Lower leg skin (tissue), 4 donors: ENCODE measurements at regions not wholly inside any gene's neighbourhood (a gene's known extent, or its start where the extent isn't known, plus 50 kb on each side); places are given as distances from the start of the nearest gene placed in this dataset.

Source experiments
- DNase-seq, 2 donors: peaks; one replicate each; pipeline ENCODE4 v3.0.0-alpha.2; 2019; ENCODE audit warnings: low spot score in 2 of 2
- H3K4me3 ChIP-seq: fragments of 200-600 bp; sonication (generic); 2 replicates; pipeline ENCODE4 v1.5.1; 2017; ENCODE audit warnings: mild to moderate bottlenecking, low read depth; ENCODE audit not compliant: poor library complexity, severe bottlenecking
- POLR2A ChIP-seq, 2 donors: fragments of 450-650 bp; IDR thresholded peaks; one replicate each; pipeline ENCODE4 v1.6.1; 2016 to 2017; ENCODE audit warnings: antibody characterized with exemption in 2 of 2, mild to moderate bottlenecking in 1 of 2, moderate library complexity in 1 of 2
- WGBS, 2 donors: methylation state at CpG; one replicate each; pipeline ENCODE4 v1.1.5; 2018; 5-methylcytosine and 5-hydroxymethylcytosine counted together
- intact Hi-C: fragments of 100-400 bp; cut with DNase I; formaldehyde crosslinking; loops from one replicate; pipeline ENCODE4 v1.15.0; 2023; ENCODE audit warnings: low total_unique reads
- TF ChIP-seq, protein P1 (sequence below), 3 donors: fragments of 450-650 bp; IDR thresholded peaks; one replicate each; pipeline ENCODE4 v1.5.1; 2016; ENCODE audit warnings: antibody characterized with exemption in 3 of 3, mild to moderate bottlenecking in 3 of 3, moderate library complexity in 2 of 3

DNA sequence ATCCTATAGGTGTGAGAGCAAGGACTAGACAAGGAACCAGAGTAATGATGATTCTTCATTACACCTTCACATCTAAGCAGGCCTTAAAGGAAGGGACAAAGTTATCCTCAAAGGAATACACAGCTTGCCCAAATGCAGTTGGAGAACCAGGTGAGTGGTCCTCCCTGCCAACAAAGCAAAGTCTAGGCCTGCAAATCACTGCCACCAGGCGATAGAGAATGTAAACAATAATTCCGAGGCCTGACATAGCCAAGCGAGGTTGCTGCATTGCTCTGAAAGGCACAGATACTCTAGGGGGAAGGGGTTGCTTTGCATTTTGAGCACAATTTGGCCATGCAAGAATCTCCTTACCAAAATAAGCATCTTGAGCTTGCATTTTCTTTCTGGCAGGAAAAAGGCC, 178.2 kb upstream of the FAT1 start:
- WGBS, 2 donors: 58 to 68% methylated on average over 3 of the region's 3 CpGs
- no peak for TF ChIP-seq POLR2A (IDR thresholded peaks at IDR 0.05)
- TF ChIP-seq, protein P1, sequence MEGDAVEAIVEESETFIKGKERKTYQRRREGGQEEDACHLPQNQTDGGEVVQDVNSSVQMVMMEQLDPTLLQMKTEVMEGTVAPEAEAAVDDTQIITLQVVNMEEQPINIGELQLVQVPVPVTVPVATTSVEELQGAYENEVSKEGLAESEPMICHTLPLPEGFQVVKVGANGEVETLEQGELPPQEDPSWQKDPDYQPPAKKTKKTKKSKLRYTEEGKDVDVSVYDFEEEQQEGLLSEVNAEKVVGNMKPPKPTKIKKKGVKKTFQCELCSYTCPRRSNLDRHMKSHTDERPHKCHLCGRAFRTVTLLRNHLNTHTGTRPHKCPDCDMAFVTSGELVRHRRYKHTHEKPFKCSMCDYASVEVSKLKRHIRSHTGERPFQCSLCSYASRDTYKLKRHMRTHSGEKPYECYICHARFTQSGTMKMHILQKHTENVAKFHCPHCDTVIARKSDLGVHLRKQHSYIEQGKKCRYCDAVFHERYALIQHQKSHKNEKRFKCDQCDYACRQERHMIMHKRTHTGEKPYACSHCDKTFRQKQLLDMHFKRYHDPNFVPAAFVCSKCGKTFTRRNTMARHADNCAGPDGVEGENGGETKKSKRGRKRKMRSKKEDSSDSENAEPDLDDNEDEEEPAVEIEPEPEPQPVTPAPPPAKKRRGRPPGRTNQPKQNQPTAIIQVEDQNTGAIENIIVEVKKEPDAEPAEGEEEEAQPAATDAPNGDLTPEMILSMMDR (IDR thresholded peaks at IDR 0.05): no peak
- no peak overlapping the region for H3K4me3 ChIP-seq
- intact Hi-C loops: no loop called here
- no peak for DNase-seq

DNA sequence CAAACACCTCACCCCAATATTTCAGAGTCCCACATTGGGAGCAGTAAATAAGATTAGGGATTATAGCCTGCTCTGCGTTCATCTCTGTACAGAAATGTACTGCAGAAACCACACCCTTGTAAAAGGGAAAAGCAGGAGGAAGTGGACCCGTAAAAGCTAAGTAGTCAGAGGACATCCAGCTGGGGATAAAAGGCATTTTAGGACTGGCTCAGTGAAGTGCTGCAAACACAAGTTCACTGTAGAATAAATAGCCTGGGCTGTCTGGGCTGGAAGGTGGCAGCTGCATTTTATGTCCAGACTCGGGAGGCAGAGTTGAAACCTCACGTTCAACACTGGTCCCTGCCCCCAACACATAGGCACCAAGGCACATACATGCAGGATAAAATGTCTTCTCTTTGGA, 178.7 kb upstream of the FAT1 start:
- DNase-seq: no peak
- no peak for TF ChIP-seq POLR2A (IDR thresholded peaks at IDR 0.05)
- TF ChIP-seq, protein P1 (IDR thresholded peaks at IDR 0.05): no peak
- 54 to 62% methylated on average over 4 of the region's 4 CpGs for WGBS, 2 donors
- no peak overlapping the region for H3K4me3 ChIP-seq
- intact Hi-C loops: no loop called here

DNA sequence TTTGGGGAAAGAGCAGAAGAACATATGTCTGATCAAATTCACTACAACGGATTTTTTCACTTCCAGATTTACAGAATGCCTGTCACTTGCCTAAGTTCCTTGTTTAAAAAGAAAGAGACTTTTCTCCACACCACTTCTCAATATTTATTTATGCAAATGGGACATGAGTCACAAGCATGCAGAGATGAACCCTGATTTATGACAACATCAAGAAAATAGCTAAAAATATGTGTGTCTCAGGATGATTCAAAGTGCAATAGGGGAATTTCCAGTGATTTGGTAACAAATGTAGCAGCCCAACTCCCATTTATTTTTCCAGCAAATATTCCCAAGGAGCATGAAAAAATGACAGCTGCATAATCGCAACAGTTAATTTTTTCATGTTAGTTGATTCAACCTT, 180.4 kb upstream of the FAT1 start:
- no peak overlapping the region for H3K4me3 ChIP-seq
- intact Hi-C loops: no loop called here
- no peak for DNase-seq
- TF ChIP-seq, protein P1 (IDR thresholded peaks at IDR 0.05): no peak
- TF ChIP-seq POLR2A (IDR thresholded peaks at IDR 0.05): no peak
- 26 to 32% methylated on average over 2 of the region's 2 CpGs for WGBS, 2 donors

DNA sequence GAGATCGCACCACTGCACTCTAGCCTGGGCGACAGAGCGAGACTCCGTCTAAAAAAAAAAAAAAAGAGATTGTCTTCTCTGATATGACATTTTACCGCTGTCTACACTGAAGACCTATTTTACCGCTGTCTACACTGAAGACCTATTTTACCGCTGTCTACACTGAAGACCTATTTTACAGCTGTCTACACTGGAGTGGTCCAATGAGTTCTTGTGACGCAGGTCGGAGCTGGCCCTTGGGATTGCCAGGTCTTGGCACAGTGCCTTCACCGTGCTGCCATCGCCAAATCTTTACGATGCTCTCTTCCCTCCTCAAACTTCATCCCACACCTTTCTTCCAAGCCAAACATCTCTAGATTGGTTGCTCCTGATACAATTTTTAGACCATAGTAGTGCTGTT, 183.1 kb upstream of the FAT1 start:
- H3K4me3 ChIP-seq: no peak overlapping the region
- no peak for DNase-seq
- intact Hi-C loops: no loop called here
- WGBS, 2 donors: 91% methylated on average over 12 of the region's 12 CpGs
- TF ChIP-seq, protein P1 (IDR thresholded peaks at IDR 0.05): no peak
- no peak for TF ChIP-seq POLR2A (IDR thresholded peaks at IDR 0.05)

DNA sequence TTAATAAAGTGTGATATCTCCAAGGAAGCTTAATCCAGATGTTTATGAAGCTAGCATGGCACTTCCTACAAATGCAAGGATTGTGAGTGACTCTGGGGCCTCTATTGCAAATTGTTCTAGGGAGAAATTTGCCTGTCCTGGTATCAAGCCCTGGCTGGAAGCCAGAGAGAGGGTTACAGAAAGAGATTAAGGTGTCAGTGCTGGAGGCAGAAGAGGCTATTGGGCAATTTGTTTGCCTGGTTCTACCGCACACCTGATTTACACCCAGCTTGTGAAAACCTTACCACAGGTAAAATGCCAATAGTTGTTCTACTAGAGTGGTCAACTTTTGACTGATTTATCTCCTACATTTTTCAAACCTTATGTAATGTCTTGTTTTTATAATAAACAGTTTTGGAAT, 186.7 kb upstream of the FAT1 start:
- WGBS, 2 donors: 50 to 65% methylated on average over 1 of the region's 1 CpG
- H3K4me3 ChIP-seq: no peak overlapping the region
- TF ChIP-seq, protein P1 (IDR thresholded peaks at IDR 0.05): no peak
- TF ChIP-seq POLR2A (IDR thresholded peaks at IDR 0.05): no peak
- intact Hi-C loops: no loop called here
- no peak for DNase-seq

DNA sequence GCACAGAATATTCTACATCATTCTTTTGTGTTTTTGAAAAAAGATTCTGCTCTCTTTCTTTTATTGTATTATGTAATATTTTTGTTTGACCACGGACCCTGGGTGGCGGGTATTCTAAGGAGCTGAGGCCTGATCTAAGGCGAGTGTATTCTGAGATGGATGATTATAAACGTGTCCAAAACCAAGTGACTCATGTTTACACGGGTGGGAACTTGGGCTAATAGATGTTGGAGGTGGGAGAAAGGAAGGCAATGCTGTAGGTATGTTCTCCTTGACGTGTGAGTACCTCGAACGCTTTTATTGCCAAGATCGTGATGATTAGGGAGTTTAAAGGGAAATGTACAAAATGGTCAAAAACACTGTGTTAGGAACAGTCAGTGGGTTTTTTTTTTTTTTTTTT, 188.9 kb upstream of the FAT1 start:
- intact Hi-C loops: no loop called here
- DNase-seq: no peak
- TF ChIP-seq POLR2A (IDR thresholded peaks at IDR 0.05): no peak
- no peak overlapping the region for H3K4me3 ChIP-seq
- WGBS, 2 donors: 66 to 67% methylated on average over 9 of the region's 9 CpGs
